ENCODE measurements at regions not wholly inside any gene's neighbourhood (a gene's known extent, or its start where the extent isn't known, plus 50 kb on each side); places are given as distances from the start of the nearest gene placed in this dataset.

DNA sequence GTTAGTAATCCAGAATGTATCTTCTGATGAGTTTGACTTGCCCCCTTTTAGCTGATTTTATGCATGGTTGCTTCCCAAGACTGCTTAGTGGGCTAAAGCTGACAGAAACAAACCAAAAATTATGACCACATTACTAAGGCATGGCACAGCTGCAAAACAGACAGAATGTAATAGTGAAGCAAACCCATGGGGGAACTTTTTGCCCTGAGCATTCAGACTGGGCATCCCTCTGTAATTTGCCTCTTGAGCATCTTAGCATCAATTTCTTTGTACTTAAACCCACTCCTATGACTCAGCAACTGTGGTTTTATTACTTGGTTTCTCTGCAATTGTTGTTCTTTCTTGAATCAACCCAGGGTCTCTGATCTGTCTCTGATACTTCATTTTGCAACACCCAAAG lies 487.3 kb upstream of the DCC start:
- Mint-ChIP-seq H3K27me3 (ENCODE audit: low read depth) (no peaks in the 10 kb centered on the region), H3K36me3 (ENCODE audit: insufficient read depth in 1 of 3, low read depth in 3 of 3) (peaks cover 0 to 2% (median 0%) of the 10 kb centered on the region in 3 experiments; a peak in 2 of 7 replicates), H3K9me3 (no peaks in the 10 kb centered on the region), H3K4me1 (peaks cover 12 to 18% of the 10 kb centered on the region in 2 experiments), H3K27ac (no peak overlapping the region), H3K4me3 (no peak overlapping the region)
- no peak overlapping the region for H2AK5ac ChIP-seq (ENCODE audit: insufficient read length, low read length)
- no peak overlapping the region for H2AFZ ChIP-seq (ENCODE audit: low read length)
- H3K4me1 ChIP-seq (ENCODE audit: insufficient read depth, low read length) = no peaks in the 10 kb centered on the region
- TF ChIP-seq, protein P1, sequence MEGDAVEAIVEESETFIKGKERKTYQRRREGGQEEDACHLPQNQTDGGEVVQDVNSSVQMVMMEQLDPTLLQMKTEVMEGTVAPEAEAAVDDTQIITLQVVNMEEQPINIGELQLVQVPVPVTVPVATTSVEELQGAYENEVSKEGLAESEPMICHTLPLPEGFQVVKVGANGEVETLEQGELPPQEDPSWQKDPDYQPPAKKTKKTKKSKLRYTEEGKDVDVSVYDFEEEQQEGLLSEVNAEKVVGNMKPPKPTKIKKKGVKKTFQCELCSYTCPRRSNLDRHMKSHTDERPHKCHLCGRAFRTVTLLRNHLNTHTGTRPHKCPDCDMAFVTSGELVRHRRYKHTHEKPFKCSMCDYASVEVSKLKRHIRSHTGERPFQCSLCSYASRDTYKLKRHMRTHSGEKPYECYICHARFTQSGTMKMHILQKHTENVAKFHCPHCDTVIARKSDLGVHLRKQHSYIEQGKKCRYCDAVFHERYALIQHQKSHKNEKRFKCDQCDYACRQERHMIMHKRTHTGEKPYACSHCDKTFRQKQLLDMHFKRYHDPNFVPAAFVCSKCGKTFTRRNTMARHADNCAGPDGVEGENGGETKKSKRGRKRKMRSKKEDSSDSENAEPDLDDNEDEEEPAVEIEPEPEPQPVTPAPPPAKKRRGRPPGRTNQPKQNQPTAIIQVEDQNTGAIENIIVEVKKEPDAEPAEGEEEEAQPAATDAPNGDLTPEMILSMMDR (conservative IDR thresholded peaks at IDR 0.05) = no peak
- H4K91ac ChIP-seq (ENCODE audit: insufficient read length, low read depth, low read length) = no peak overlapping the region
- H3K23ac ChIP-seq (ENCODE audit: insufficient read length, low read depth, low read length) = no peak overlapping the region
- no peak overlapping the region for H3K14ac ChIP-seq (ENCODE audit: insufficient read depth, low read length)
- H2BK12ac ChIP-seq (ENCODE audit: insufficient read length, low read depth, low read length) = no peak overlapping the region
- no peak overlapping the region for H3T11ph ChIP-seq (ENCODE audit: low read length)
- DNase-seq = no peak
- no peaks in the 10 kb centered on the region for H3K27me3 ChIP-seq (ENCODE audit: insufficient read depth, low read length)
- H2BK15ac ChIP-seq (ENCODE audit: low read depth, low read length) = no peak overlapping the region
- H3K4ac ChIP-seq (ENCODE audit: low read depth, low read length) = no peak overlapping the region
- H3K4me2 ChIP-seq (ENCODE audit: insufficient read depth, insufficient read length, low read length) = no peak overlapping the region
- no peak overlapping the region for H2BK20ac ChIP-seq (ENCODE audit: low read depth, low read length, poor library complexity, severe bottlenecking)
- no peak overlapping the region for H3K9ac ChIP-seq (ENCODE audit: extremely low read depth, insufficient read length, low read length)
- no peaks in the 10 kb centered on the region for H3K23me2 ChIP-seq (ENCODE audit: insufficient read length, low read depth, low read length, poor library complexity, severe bottlenecking)
- no peak overlapping the region for H4K8ac ChIP-seq (replicated peaks; ENCODE audit: insufficient read length, low read depth, low read length)
- no peak overlapping the region for H2BK5ac ChIP-seq (ENCODE audit: insufficient read length, low read length)
- no peaks in the 10 kb centered on the region for H4K20me1 ChIP-seq (ENCODE audit: control insufficient read depth, insufficient read depth, insufficient read length)
- no peak overlapping the region for H3K18ac ChIP-seq (ENCODE audit: insufficient read length, low read depth, low read length)
- H2BK120ac ChIP-seq (ENCODE audit: low read depth, low read length, poor library complexity, severe bottlenecking) = no peak overlapping the region
- no peaks in the 10 kb centered on the region for H3K79me2 ChIP-seq (ENCODE audit: insufficient read depth, low read length)
- no peak overlapping the region for H3K56ac ChIP-seq (ENCODE audit: insufficient read length, low read depth, low read length)
- no peak overlapping the region for H3K27ac ChIP-seq (ENCODE audit: insufficient read length, low read depth, low read length)
- H4K5ac ChIP-seq (ENCODE audit: insufficient read length, low read depth, low read length) = no peak overlapping the region
- no peaks in the 10 kb centered on the region for H3K79me1 ChIP-seq (ENCODE audit: insufficient read depth, low read depth, low read length, poor library complexity, severe bottlenecking)
- H3K9me3 ChIP-seq (ENCODE audit: control insufficient read depth, low read depth, low read length) = no peaks in the 10 kb centered on the region
